ENCODE measurements at regions not wholly inside any gene's neighbourhood (a gene's known extent, or its start where the extent isn't known, plus 50 kb on each side); places are given as distances from the start of the nearest gene placed in this dataset.

DNA sequence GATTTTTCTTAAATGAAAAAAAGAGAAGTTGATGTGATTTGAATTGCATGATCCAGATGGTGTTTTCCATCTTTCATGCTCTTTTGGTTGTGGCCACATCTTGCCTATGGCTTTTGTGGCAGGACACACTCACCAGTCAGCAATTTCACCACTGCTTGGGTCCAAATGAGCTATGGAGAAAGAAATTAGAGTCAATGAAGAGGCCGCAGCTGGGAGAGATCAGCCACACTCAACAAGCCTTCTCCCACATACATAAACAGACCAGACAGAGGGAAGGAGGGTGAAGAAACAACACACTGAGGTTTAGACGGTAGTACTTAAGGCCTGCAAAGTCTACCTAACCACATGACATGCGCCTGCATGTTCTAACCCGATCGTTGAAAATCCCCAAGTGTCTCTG lies 110.7 kb upstream of the CDIN1 start:
- no peak for DNase-seq (ENCODE audit: low read depth in 2 of 2)

DNA sequence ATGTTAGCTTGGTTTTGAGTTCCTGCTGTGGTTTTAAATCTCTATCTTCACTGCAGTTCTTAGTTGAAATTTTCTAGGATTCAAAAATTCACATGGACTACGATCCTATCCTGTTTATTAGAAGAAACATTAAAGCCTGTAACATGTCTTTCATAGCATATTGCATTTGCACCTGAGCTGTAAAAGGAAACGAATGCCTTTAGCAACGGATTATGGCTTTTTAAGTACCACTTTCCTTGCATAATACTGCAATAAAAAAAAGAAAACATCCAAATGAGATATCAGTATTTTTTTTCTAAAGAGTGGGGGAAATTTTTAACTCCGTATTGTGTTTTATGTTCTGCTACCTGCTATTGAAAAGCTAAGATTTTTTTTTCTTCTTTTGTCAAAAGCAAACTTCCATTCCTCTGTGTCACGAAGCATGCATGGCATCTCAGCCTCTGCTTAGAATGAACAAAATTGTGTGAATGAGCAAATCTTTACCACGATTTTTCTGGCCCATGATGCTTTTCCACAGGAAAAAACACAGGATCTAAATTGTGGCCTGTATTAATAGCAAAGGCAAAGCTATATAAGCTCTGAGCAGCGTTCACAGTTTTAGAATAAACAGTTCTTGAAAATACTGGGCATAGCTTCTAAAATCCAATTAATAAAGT lies 110.0 kb upstream of the CDIN1 start:
- no peak for DNase-seq (ENCODE audit: low read depth in 2 of 2)

DNA sequence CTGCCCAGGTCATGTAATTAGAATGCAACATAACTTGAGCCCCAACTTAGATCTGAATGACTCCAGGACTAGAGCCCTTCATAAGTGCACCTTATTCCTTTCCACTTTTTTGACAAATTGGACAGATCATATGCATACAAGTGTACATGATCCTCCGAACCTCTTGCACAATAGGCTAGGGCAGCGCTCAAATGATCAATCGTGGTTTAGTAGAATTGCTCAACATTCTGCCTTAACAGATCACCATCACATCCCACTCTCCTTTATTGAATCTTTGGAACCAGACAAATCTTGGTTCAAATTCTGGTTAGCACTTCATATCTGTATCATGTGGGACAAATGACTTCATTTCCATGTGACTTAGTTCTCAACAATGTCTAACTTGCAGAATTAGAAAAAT lies 106.8 kb upstream of the CDIN1 start:
- no peak for DNase-seq (ENCODE audit: low read depth in 2 of 2)

DNA sequence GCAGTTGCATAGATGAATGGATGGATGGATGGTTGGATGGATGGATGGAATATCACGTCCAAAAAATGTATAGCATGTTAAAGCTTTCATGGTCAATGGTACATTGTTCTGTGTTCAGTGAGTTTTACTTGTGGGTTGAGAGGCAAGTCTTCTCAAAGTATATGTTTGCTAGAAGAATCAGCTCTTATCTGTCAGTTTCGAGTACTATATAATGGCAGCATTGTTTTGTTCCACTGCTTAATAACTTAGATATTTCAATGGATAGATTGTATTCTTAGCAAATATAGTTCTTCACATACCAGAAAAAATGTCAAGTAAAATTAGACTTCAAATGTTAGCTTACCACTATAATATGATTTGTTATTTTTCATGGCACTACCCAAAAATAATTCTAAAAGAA lies 100.9 kb upstream of the CDIN1 start:
- DNase-seq (ENCODE audit: low read depth in 2 of 2) = no peak

DNA sequence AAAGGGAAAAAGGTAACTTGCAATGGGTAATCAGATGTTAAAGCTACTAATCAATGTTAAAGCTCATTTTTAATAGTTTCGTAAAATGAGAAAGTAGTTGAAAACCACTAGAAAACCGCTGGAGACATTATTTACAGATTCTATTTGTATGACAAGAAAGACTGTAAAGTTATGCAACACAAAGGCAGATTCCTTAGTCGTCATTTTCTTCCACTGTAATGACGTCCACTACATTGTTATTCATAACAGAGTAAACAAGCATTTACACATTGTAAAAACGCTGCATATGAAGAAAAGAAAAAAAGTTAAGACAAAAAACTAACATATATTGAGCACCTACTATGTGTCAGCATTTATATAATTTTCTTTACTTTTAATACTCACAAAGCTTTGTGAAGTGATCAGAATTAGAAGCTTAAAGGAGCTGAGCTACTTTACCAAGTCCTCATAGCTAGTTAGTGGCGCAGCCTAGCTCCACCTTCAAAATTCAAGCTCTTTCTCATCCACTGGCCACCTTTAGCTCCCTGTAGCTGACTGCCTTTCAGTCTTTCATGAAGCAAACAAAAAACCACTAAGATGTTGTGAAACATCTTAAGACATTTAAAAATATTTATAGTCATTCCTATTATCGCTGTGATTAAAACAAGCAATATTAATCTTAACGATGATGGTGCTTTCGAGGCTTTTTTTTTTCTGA lies 100.1 kb upstream of the CDIN1 start:
- DNase-seq (ENCODE audit: low read depth in 2 of 2) = no peak

DNA sequence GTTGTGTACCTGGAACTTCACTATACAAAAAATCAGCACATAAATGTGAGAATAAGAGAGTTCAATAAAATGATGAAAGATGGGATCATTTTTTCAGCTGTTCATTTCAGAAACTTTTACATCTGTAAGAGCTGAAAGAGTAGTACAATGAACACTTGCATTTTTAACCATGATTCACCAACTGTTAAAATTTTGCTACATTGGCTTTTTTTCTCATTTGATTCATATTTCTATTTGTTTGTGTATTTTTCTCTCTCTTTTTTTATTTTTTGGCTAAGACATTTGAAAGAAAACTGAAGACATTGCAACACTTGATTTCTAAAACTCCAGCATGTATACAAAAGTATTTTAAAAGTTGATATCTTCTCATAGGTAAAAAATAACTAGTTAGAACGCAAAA lies 98.3 kb upstream of the CDIN1 start:
- DNase-seq (ENCODE audit: low read depth in 2 of 2) = no peak

DNA sequence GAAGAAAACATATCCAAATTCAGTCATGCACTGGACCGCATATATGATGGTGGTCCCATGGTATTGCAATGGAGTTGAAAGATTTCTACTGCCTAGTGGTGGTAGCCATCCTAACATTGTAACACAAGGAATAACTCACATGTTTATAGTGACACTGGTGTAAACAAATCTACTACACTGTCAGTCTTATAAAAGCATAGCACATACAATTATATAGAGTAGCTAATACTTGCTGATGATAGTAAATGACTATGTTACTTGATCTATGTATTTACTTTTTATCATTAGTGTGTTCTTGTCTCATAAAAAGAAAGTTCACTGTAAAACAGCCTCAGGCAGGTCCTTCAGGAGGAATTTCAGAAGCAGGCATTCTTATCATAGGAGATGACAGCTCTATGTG lies 96.0 kb upstream of the CDIN1 start:
- no peak for DNase-seq (ENCODE audit: low read depth in 2 of 2)

DNA sequence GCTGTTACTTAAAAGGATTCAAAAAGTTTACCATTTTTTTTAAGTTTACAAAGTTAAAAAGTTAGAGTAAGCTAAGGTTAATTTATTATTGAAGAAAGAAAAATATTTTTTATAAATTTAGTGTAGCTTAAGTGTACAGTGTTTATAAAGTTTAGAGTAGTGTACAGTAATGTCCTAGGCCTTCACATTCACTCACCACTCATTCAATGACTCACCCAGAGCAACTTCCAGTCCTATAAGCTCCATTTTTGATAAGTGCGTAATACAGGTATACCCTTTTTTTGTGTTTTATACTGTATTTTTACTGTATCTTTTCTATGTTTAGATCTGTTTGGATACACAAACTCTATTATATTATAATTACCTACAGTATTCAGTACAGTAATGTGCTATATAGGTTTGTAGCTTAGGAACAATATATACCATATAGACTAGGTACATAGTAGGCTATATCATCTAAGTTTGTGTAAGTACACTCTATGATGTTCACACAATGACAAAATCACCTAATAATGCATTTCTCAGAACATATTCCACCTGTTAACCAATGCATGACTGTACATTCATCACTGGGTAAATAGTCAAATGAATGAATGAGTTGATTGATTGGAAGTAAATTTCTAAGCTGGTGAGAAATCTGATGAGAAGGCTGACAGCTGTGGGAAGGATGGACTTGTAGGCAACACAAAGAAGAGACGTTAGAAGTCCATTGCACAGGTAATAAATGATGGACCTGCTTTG lies 95.2 kb upstream of the CDIN1 start:
- no peak for DNase-seq (ENCODE audit: low read depth in 2 of 2)

DNA sequence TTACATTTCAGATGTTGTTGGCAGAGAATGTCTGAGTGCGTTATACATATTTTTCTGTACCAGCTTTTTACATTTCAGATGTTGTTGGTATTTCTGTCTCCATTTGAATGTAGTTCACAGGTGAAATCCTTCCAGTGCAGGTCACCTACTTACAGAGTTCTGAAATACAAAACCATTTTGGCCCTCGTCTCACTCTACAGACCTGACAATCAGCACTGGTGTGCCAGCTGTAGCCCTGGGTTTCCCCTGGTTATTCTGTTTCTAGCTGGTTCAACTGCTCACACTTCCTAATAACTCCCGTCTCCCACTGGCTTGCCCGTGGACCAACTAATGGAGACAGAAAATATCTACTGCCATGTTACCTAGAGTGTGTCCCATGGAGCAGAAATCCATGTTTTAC lies 87.5 kb upstream of the CDIN1 start:
- no peak for DNase-seq (ENCODE audit: low read depth in 2 of 2)

DNA sequence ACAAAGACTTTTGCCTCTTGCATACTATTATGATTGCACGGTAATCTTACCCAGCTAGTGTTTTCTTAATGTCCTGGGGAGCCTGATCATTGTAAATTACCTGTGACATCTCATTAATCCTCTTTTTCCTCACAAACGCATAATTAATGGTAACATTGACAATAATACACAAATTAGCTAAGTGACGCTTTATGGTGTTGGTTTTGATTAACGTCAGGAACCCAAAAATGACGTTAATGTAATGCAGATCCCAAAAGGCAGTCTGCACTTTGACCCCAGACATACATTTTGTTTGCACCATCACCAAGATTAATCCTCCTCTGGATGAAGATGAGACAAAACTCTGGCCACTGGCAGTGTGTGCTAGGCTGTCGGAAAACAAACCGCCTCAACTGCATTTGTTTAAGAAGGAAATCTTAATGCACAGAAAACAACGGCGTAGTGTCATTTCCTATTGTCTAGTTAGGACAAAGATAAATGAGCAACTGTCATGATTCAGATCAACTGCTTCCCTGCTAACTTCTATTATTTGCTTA lies 83.9 kb upstream of the CDIN1 start:
- no peak for DNase-seq (ENCODE audit: low read depth in 2 of 2)

DNA sequence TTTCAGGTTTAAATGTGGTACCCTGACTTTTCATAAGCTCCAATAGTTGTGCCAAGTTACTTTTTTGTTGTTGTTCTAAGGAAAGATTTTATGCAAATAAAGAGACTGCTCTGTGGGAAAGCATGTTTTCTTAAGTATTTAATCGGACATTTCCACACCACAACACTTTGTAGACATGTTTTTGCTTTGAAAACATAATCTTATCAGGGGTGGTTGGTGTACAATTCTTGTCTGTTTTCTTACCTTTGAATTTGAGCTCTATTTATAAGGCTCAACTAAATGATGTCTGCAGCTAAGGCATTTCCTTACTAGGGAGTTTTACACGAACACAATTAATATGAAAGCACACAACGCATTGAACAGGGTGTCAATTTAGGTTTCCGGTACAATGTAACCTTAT lies 81.5 kb upstream of the CDIN1 start:
- no peak for DNase-seq (ENCODE audit: low read depth in 2 of 2)

DNA sequence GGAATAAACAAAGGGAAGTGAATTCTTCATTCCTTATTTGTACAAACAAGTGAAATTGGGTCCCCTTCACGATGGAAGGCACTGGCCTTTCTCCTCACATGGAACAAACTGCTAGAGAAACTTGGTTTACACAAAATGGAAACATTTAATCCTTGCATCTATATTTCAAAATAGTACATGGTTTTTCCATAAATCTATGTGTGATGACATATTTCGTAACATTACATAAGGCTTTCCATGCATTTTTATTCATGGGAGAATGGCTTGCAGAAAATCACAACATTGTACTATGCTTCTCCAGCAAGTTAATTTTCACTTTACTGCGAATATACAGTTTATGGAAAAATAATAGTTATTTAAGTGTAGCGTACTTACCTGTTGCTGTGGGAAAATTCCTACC lies 81.0 kb upstream of the CDIN1 start:
- DNase-seq (ENCODE audit: low read depth in 2 of 2) = no peak

DNA sequence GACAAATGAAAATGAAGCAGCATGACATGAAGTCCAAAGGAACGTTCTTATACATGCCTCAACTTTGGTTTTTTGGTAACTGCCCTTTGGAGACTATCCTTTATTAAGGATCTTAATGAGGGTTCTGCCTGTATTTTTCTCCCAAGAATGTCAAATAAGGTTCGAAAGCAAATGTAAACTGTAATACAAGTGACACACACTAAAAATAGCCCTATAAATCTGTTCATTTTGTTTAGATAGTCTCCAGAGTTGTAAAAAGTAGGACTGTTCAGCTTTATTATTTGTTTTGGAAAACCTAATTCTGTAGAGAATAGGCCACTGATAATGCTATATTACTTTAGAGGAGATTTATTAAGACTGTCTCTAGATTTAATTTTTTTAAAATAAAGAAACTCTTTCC lies 80.5 kb upstream of the CDIN1 start:
- DNase-seq (ENCODE audit: low read depth in 2 of 2) = no peak

DNA sequence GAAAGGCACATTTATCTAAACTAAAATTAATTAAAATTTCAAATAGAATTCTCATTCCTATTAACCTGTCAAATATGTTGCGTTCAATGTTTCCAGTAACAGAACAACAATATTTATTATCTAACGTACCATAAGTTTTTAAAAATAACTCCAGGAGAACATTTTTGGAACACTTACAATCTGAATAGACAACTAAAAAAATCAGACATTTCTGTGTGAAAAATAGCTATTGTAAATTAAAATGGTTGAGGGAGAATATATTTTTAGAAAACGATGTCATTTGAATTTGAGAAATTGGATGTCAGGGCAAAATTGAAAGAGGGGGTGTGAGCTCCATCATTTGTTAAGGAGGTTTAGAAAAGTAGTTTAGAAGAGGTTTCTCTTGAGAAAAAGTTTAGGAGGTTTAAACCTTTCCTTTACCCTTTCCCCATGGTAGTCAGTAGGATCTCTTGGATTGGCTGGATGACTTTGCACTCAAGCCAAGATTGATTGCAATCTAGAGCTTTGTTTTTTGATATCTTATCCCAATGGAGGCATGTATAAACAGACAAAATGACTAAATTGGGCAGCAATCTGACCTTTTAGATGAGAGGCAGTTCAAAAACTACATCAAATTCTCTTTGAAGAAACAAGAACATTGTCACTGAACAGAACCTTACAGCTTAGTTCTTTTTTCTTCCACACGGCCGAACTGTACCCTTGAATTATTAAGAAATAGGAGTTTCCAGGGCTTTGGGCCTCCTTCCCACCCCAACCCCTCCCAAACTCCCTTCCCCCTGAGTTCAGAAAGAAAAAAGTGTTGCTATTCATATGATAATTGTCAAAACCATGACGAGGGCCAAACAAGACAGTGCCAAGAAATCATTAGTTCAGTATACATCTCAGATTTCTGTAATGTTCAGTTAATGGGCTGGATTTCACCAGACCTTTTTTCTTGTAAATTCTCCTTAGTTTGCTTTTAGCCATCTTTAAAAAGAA lies 79.7 kb upstream of the CDIN1 start:
- no peak for DNase-seq (ENCODE audit: low read depth in 2 of 2)

DNA sequence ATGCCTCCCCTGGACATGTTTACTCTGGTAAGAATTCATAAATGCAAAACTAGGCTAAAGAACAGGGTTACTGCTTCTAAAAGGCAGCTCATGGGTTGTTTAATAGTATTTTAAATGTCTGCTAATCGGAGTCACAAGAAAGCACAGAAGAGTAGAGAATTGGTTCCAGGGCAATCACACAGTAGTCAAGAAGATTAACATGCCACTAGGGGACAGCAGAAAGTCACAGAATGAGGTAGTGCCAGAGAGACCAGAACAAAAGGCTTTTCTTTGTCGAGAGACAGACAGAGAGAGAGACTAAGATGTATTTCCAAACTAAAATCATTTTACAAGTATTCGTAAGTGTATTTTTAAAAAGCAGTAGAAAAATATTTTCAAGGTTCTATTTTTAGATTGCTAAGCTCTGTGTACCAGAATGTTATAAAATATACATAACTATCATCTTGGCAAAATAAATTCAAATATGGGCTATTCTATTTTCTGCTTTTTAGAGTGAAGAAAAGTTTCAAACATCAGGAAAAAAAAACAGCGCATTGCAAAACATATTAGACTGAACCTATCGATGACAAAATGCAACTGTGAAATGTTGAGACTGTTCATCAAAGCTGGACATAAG lies 78.3 kb upstream of the CDIN1 start:
- DNase-seq (ENCODE audit: low read depth in 2 of 2) = no peak

DNA sequence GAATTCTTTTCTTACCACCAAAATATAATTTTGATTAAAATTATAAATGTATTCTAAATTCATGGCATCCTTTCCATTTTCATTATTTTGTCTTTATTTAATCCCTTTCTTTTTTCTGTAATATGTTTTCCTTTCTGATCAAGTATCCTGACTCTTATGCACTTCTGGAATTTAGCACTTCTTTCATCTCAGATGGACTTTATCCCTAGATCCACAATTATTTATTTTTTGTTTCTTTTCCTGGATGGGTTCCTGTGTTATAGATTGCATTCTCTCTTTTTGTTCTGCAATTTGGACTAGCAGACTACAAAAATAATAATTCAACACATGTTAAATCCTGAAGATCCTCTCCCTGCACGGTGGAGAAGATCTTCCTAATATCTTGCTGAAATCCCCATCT lies 76.9 kb upstream of the CDIN1 start:
- DNase-seq (ENCODE audit: low read depth in 2 of 2) = no peak

DNA sequence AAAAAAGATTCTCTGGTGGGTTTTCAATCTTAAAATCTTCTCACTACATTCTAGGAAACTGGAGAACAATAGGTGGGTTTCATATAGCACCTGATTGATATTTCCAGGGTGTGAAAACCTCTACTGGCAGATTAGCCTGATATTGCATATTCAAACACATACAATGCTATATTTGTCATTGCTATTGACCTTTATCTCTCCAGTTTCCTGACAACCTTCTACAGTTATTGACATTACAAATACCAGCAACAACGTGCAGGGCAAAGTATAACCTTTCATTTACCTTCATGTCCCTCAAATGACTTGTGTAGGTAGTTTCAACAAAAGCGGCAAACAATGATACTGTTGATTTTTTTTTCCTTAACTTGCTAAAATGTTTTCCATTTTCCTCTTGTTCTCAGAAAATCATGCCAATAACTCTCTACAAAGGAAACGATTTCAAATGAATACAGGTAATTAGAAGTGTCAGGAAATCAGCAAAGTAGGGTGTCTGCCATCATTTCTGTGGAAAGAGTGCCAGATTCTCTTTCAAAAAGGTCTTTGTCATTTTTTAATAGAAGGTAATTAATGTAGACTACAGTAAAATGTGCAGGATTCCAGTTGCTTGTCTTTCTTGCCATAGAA lies 72.6 kb upstream of the CDIN1 start:
- no peak for DNase-seq (ENCODE audit: low read depth in 2 of 2)

DNA sequence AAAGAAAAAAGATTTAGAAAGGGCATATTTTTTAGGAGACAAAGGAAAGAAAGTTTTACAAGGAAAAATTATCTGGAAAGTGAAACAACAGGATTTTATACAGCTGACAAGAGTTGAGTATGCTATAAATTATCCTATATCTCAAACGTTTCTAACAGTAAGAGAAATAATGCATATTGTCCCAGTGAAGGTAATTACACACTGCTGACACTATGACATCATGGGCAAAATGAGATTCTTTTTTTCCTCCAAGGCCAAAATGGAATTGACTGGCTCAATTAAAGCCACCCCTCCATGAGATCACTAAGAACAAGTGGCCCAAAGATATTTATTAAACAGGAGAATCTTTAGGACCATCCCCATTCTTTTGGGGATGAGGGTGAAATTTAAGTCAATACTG lies 72.0 kb upstream of the CDIN1 start:
- no peak for DNase-seq (ENCODE audit: low read depth in 2 of 2)

DNA sequence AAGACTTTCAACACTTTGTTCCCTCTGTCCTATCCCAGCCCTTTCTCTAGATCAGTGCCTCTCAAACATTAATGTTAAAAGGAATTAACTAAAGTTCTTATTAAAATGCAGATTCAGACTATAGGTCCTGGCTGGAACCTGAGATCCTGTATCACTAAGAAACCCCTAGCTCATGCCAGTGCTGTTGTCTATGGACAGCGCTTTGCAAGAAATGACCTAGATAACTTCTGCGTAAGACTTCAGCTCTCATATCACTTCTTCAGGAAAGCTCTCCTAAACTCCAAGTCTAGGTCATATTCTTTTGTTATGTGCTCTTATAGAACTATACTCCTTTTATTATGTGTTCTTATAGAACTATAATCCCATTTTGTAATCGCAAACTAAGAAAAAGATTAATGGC lies 67.8 kb upstream of the CDIN1 start:
- DNase-seq (ENCODE audit: low read depth in 2 of 2) = no peak

DNA sequence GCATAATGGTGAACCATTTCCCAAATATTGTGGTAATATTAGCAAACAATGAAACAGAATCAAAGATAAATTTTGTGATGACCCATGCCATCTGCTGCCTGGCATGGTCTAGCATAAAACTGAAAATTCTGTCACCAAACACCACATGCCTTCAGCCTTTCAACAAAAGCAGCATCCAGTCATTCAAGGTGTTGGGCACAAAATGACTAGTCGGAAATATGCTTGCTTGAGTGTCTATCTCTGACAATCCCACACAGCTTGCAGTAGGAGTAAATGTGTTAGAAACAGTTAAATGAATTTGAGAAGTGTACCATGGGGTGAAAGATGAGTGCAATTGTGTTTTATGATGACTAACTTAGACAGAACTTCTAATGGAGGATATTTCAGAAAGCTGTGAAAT lies 61.7 kb upstream of the CDIN1 start:
- DNase-seq (ENCODE audit: low read depth in 2 of 2) = no peak

DNA sequence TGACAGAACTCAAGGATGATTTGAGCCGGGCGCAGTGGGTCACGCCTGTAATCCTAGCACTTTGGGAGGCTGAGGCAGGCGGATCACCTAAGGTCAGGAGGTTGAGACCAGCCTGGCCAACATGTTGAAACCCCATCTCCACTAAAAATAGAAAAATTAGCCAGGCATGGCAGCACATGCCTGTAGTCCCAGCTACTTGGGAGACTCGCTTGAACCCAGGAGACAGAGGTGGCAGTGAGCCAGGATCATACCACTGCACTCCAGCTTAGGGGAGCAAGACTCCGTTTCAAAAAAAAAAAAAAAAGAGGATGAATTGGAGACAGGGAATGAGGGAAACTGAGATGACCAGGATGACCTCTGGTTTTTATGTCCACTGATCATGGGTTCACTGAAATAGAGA lies 60.4 kb upstream of the CDIN1 start:
- DNase-seq (ENCODE audit: low read depth in 2 of 2) = no peak

Measured in stimulated activated CD8-positive, alpha-beta memory T cell treated with anti-CD3 and anti-CD28 coated beads, Interleukin-2, amount 100 ng/mL, for 48 hours (primary cell).